NCI-H2081 (cell line): ENCODE measurements at regions not wholly inside any gene's neighbourhood (a gene's known extent, or its start where the extent isn't known, plus 50 kb on each side); places are given as distances from the start of the nearest gene placed in this dataset.
A peak's percentile ranks its signal among the peaks of the same experiment; 100 is the strongest.
"Not testable (repeated sequence)": the region's sequence is repeated elsewhere in the genome, so short reads cannot be mapped to it uniquely, and the experiment has no call there.

Experiments used
- DNase-seq, 2 experiments: peaks; one replicate each; lab custom pipeline; 2025; lab: John Stamatoyannopoulos, UW

GRCh38 chr2:7428454-7429204, 511.4 kb downstream of the RNF144A start:
- DNase-seq: no peak

DNA sequence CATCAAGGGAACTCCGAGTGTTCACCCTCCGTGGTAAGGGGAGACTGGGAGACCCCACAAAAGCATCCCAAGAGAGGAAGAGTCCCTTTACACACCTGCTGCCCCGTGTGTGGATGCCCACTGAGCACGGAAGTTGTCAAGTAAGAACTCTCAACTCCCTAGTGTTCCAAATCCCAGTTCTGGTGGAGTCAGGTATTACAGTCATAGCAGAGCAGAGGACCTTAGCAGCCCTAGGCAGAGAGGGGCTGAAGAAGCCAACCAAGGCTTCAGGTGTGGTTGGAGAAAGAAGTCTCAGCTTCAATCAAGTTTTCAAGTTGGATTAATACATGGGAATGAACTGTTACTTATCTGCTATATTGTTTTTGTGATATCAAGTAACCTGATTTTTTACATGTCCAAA, 512.5 kb downstream of the RNF144A start:
- DNase-seq: no peak

- DNase-seq: no peak
Observed at GRCh38 chr2:7430421-7430868, 513.2 kb downstream of the RNF144A start.

DNA sequence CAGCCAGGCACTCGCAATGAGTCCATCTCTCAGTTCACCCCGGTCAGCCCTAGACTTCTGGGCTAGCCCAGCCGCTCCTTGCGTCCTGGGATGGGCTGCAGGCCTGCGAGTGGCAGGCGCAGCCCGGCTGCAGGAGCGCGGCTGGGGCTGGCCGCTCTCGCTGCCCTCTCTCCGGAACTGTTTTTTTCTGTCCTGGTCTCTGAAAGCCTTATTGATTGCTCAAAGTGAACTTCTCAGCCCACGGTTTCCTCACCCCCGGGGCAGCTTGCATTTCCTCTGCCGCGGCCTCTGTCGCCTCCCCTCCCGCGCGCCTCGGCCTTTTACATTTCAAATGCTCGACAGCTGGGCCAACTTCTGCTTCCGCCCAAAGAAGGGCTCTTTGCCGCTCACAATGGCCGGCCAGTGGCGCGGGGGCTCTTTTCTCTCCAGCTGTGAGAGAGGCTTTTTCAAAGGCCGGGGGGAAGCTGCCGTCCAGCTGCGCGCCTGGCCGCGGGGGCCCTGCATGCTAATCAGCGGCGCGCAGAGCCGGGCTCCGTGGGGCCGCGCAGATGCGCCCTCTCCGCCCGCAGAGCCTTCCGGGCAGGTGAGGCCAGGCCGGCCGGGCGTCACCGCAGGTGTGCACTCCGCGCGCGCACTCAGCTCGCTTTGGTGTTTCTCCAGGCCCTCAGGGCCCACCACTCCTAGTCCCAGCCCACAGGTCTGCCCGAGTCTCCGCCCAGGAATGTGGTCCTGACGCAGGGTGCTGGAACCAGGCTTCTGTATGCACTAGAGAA, 513.8 kb downstream of the RNF144A start:
- DNase-seq: no peak

DNA sequence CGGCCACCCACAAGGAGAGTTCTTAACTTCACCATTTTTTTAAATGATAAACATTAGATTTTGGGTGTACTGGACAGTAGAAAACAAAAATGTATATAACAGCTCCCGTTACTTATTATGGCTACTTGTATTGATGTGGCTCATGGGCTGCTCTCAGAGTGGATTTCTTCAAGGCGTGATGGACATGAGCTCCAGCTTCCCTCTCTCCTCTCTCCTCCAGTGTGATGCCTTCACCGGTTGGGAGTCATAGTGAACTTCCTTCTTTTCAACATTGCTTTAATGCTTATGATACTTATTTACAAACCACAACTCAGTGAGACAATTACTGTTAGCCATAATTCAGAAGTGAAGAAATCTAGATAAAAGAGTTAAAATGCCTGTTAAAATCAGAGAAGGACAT, 515.2 kb downstream of the RNF144A start:
- no peak for DNase-seq

GRCh38 chr2:7436096-7436906, 519.1 kb downstream of the RNF144A start:
- DNase-seq: no peak

DNA sequence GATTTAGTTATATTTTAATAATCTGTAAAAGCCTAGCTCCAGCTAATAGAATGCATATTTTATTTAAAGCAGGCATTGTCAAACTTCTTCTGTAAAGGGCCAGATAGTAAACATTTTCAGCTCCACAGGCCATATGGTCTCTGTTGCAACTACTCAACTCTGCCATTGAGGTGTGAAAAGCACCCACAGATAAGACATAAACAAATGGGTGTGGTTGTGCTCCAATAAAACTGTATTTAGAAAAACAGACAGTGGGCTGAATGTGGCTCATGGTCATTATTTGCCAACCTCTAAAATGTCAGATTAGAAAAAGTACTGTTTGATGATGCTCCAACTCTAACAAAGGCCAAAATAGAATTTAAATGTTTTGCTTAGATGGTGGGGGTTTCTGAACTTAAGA, 519.9 kb downstream of the RNF144A start:
- DNase-seq: no peak

DNA sequence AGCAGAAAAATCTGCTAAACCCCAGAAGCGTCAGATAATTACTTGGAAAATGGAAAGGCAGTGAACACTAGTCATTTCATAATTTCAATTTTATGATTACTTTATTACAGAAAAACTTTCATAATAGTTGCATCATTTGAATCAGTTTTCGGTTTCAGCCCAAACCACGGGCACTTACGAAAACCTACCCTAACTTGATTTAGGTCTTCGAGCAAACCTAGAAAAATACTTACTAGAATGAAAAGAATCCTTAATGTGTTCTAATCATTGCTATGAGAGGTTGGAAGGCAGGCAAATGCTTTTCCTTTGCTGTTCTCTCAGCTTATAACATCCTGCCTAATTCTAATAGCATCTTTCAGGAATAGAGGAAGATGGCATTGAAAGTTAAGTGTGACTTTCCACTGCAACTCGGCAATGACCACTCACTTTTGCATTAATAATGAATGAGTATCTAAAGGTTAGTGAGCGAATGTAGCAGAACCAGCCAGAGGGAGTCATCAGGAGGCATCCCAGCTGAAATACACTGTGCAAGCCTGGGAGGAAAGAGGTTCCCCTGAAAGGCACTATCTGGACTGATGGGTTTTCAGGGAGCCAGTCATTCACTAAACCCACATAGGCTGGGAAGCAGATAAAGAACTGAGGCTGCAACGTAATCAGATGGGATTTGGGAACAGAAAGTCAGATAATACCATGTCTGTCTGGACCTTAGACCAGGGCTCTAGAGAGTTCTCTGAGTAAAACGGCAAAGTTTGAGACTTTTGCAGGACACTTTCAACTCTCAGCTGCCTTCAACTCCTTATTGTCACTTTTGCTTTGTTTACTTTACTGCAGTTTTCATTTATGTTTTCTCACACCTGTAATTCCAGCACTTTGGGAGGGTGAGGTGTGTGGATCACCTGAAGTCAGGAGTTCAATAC, 520.8 kb downstream of the RNF144A start:
- no peak for DNase-seq

DNA sequence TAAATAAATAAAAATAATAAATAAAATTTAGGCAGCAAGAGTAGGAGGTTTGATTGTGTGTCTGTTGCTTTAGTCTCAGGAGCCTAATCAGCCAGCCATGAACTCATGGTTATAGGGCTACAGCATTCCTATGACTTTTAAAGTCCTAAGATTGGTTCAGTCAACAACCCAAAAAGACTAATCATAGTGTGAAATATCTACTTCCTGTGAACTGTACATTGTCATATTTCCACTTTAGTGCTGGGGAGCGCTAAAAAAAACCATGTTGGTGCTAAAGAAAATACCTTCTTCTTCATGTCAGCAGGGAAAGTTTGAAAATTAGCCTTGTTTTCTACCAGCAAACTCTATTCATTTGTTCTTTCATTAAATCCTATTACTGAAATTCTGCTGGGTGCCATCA, 521.6 kb downstream of the RNF144A start:
- no peak for DNase-seq

- no peak for DNase-seq
Observed at GRCh38 chr2:7440977-7441376, 523.8 kb downstream of the RNF144A start.

GRCh38 chr2:7441841-7442240, 524.6 kb downstream of the RNF144A start:
- DNase-seq: not testable (repeated sequence)

- no peak for DNase-seq
Observed at GRCh38 chr2:7444626-7445025, 527.4 kb downstream of the RNF144A start.

GRCh38 chr2:7448578-7449264, 531.5 kb downstream of the RNF144A start:
- DNase-seq: no peak

DNA sequence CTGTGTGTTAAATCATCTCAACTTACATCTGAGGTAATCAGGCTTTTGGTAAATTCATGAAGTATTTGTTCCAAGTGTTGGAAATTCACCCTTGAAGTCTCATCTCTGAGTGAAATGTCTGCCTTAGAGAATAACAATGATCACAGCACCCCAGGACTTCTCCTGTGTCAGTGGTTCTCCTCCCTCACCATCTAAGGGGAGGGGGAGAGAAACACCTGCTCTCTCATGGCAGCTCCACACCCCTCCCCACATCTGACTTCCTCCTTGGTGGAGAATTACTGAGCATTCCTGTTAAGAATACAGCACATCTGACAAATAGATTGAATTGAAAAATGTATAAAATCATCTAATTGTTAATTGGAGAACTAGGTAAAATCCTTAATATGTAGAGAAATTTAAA, 532.1 kb downstream of the RNF144A start:
- DNase-seq: peak in 1 of 2 experiments; percentile 62

GRCh38 chr2:7450188-7450832, 533.1 kb downstream of the RNF144A start:
- no peak for DNase-seq

- DNase-seq: no peak
Observed at GRCh38 chr2:7450833-7451190, 533.6 kb downstream of the RNF144A start.

GRCh38 chr2:7452110-7452876, 535.1 kb downstream of the RNF144A start:
- DNase-seq: no peak

- DNase-seq: no peak
Observed at GRCh38 chr2:7454592-7454991, 537.4 kb downstream of the RNF144A start.

- no peak for DNase-seq
Observed at GRCh38 chr2:7456762-7457161, 539.5 kb downstream of the RNF144A start.

DNA sequence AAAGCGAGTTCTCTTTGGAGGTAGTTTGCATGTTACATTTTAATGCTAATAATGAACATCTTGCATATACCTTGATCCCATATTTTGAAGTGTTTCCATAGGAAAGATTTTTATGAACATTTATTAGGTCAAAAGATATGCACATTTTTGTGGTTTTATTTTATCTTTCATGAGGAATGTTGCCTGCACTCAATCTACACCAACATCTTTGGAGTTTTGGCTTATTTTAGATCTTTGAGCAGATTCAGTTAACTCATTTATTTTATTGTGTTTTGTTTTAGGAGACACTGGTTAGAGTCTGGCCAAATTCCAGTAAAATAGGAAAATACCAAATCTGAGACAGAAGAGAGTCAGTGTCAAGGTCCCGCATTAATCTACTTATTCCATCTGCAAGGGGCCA, 540.9 kb downstream of the RNF144A start:
- DNase-seq: no peak
